ENCODE measurements at regions not wholly inside any gene's neighbourhood (a gene's known extent, or its start where the extent isn't known, plus 50 kb on each side); places are given as distances from the start of the nearest gene placed in this dataset.

- no peak for DNase-seq
Measured at GRCh38 chr5:13328316-13328715, 616.2 kb downstream of the DNAH5 start.

DNA sequence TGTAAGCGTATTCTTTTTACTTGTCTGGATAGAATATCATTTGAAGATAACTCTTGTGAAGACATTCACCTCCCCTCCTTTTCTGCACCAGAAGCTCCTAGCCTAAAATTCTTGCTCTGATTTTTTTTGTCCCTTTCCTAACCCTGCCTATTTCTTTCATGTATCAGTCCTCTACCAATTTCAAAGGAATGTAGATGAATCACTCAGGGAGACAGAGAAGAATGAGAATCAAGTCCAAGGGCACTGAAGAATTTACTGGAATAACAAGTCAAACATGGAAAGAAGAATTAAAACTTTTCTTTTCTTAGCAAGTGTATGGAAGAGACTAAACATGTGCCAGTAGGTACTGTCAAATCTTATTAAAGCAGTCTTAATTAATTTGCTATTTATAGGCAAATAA, 618.7 kb downstream of the DNAH5 start:
- no peak for DNase-seq

GRCh38 chr5:13322769-13323168, 621.7 kb downstream of the DNAH5 start:
- DNase-seq = no peak

GRCh38 chr5:13317654-13318053, 626.8 kb downstream of the DNAH5 start:
- no peak for DNase-seq

- DNase-seq = no peak
Measured at GRCh38 chr5:13316176-13316575, 628.3 kb downstream of the DNAH5 start.

- DNase-seq = no peak
Measured at GRCh38 chr5:13307480-13307879, 637.0 kb downstream of the DNAH5 start.

DNA sequence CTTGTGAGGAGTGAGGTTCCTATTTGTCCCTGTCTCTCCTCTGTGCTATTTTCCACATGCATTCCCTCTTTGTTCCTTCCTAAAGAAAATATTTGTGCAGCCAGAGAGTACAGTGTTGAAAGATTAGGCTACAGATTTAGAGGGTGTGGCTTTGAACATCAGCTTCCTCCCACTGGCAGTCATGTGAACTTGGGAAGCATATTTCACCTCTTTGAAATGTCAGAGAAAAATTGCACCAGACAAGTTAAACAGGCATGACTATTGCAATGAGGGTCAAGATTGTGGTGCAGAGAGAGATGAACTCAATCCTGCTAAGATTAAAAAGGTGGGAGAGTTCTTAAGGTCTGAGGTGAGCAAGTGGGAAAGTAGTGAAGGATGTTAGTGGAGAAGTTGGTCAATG, 641.0 kb downstream of the DNAH5 start:
- DNase-seq = no peak

- DNase-seq = no peak
Measured at GRCh38 chr5:13278811-13279210, 665.7 kb downstream of the DNAH5 start.

- DNase-seq = no peak
Measured at GRCh38 chr5:13278148-13278547, 666.3 kb downstream of the DNAH5 start.

DNA sequence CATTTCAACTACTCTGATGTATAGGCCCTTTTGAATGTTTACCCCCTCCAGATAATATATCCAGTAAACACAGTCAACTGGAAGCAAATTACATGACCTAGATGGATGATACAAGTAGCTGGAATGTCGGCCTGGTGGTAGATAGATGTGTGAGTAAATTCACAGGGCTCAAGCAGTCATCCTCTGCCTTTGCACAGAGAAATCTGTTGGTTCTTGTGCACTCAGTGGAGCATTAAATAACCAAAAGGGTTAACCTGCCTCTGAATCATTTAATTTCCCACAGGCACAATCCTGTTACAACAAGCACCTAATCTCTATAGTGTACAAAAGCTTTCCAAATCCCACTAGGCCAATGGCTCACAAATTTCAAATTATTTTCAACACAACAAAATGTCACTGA, 668.3 kb downstream of the DNAH5 start:
- DNase-seq = no peak

DNA sequence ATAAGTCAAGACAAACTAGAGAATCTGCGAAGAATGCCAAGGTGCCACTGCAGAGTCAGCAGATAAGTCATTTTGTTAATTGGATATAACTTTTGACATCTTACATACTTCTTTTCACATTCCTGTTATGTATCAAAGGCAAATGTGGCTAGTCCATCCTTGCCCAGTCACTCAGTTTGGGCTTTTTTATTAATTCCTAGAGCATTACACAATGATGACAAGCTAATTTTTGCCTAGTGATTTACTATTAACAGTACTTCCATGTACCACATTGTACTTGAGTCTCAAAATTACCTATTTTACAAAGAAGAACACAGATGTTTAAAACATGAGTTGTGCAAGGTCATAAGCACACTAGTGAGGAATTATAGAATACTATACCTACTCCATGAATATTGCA, 680.8 kb downstream of the DNAH5 start:
- DNase-seq = no peak

- no peak for DNase-seq
Measured at GRCh38 chr5:13253111-13253510, 691.4 kb downstream of the DNAH5 start.

- no peak for DNase-seq
Measured at GRCh38 chr5:13252699-13253098, 691.8 kb downstream of the DNAH5 start.

GRCh38 chr5:13251623-13252376, 692.7 kb downstream of the DNAH5 start:
- DNase-seq = no peak

DNA sequence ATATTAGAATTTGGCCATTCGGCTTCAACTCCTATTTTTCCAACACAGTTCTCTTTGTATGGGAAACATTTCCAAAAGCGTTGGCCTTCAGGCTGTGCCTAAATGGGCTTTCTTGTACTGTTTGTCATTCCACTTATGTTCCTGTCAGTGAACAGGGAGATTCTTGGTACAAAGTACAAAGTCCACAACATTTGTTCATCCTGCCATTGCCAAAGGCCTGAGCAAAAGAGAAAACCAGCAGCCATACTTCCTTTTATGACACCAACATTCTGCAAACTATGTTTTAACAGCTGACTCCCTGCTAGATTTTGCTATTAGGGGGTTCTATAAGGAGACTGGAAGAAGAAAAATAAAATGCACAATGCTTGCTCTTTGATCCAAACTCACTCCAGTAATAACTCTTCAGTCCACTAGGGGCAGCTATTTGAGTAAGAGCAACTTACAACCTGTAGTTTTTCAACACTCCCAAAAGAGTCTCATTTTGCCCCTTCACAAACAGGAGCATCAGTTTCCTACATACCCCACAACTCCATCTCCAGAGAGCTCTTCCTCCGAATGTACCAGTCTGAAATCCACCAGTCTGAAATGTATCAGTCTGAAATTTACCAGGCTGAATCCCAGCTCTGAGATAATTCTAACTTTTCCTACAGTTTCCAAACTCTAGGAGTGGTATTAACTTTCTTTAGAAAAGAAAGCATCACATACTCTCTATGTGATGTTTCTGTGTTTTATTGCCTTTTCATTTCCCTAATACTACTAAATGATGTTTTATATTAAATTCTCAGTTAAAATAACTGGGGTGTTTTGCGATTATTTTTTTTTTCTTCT, 693.8 kb downstream of the DNAH5 start:
- no peak for DNase-seq

DNA sequence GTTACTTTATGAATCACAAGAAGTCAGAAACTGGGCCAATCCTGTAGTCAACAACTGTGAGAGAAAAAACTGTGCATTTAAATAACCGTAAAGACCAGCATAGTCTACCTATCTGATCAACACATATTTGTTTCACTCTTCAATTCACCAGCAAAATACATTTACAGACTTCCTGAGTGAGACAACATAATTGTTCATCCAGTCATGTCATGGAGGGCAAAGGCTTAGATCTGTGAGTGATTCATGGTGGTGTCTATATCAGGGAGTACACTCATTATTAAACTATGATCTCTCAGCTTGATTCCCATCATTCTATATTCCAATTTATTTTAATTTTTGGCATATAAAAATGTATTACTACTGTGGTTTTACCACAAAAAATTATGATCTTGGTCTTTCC, 694.6 kb downstream of the DNAH5 start:
- no peak for DNase-seq

- no peak for DNase-seq
Measured at GRCh38 chr5:13248253-13248652, 696.2 kb downstream of the DNAH5 start.

- DNase-seq = no peak
Measured at GRCh38 chr5:13246053-13246452, 698.4 kb downstream of the DNAH5 start.

- no peak for DNase-seq
Measured at GRCh38 chr5:13244151-13244550, 700.3 kb downstream of the DNAH5 start.

DNA sequence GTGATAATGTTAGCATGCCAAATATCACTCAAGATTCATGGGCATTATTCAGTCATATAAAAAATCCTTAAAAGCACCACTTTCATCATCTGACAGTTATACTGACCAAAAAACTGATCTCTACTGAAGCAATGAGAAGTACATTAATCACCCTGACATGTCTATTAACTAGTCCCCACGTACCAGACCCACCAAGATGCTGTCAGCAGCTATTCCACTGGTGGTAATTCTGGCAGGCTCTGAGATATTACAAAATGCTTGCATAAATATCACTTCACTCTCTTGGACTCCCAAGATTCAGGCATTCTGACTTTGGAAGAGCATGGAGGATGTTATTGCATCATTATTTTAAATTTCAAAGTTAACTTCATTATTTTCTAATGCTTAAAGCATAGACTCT, 717.0 kb downstream of the DNAH5 start:
- no peak for DNase-seq

- no peak for DNase-seq
Measured at GRCh38 chr5:13218518-13218917, 726.0 kb downstream of the DNAH5 start.

- DNase-seq = no peak
Measured at GRCh38 chr5:13217636-13218035, 726.9 kb downstream of the DNAH5 start.

- DNase-seq = no peak
Measured at GRCh38 chr5:13215806-13216205, 728.7 kb downstream of the DNAH5 start.

- DNase-seq = no peak
Measured at GRCh38 chr5:13215370-13215769, 729.1 kb downstream of the DNAH5 start.

DNA sequence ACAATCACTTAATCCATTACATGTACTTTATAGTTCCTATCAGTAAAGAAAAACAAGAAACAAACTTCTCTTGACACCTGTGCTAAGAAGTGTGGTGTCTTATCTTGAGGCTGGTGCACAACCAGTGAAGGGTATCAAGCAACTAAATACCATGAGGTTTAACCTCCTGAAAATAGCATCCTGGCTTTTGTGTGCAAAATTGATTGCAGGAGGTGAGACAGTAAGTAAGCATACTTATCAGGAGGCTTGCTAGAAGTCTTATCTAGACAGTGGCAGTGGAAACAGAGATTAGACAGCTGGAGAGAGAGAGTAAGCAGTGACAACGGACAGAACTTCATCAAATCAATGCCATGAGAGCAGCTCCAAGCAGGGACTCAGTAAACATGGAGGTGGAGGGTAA, 730.3 kb downstream of the DNAH5 start:
- no peak for DNase-seq
